DND-41 (cell line): ENCODE measurements at regions not wholly inside any gene's neighbourhood (a gene's known extent, or its start where the extent isn't known, plus 50 kb on each side); places are given as distances from the start of the nearest gene placed in this dataset.

Experiments used
- ATAC-seq: fragments of 200-7000 bp; cut with Tn5 transposase; 3 replicates; pipeline ENCODE4 v1.9.1; 2021; ENCODE audit warnings: low read depth; ENCODE audit not compliant: insufficient read depth
- DNase-seq: peaks from one replicate; pipeline ENCODE4 v3.0.0-alpha.2; 2020
- H2AFZ ChIP-seq: 2 replicates; pipeline ENCODE4 v1.6.0; 2012; ENCODE audit warnings: low read depth, low read length
- H3K27ac ChIP-seq: 2 replicates; pipeline ENCODE4 v1.5.1; 2012; ENCODE audit warnings: low read length, inconsistent platforms
- H3K27me3 ChIP-seq: fragments of 200-600 bp; sonication (generic); 2 replicates; pipeline ENCODE4 v1.6.0; 2012; ENCODE audit warnings: low read length, mild to moderate bottlenecking, inconsistent platforms; ENCODE audit not compliant: insufficient read depth, poor library complexity
- H3K36me3 ChIP-seq: 2 replicates; pipeline ENCODE4 v1.5.1; 2012; ENCODE audit warnings: low read length, inconsistent platforms; ENCODE audit not compliant: insufficient read depth
- H3K4me1 ChIP-seq: 2 replicates; pipeline ENCODE4 v1.5.1; 2012; ENCODE audit warnings: mild to moderate bottlenecking, low read length; ENCODE audit not compliant: insufficient read depth
- H3K4me2 ChIP-seq: 2 replicates; pipeline ENCODE4 v1.6.0; 2012; ENCODE audit warnings: mild to moderate bottlenecking, moderate library complexity, low read length, inconsistent platforms; ENCODE audit not compliant: insufficient read depth
- H3K4me3 ChIP-seq, 2 experiments: fragments of 200-600 bp in 1 of 2; shearing (Covaris generic) in 1 of 2; 2 replicates each; pipeline ENCODE4 v1.5.1; 2012 to 2016; ENCODE audit warnings: inconsistent platforms in 2 of 2, low read length in 2 of 2, mild to moderate bottlenecking in 2 of 2, low read depth in 1 of 2, moderate library complexity in 1 of 2
- H3K79me2 ChIP-seq: 2 replicates; pipeline ENCODE4 v1.6.0; 2012; ENCODE audit warnings: low read length, inconsistent platforms; ENCODE audit not compliant: insufficient read depth
- H3K9ac ChIP-seq: 2 replicates; pipeline ENCODE4 v1.6.0; 2012; ENCODE audit warnings: low read depth, mild to moderate bottlenecking, inconsistent platforms, low read length, moderate library complexity
- H3K9me3 ChIP-seq: 2 replicates; pipeline ENCODE4 v1.5.1; 2012; ENCODE audit warnings: low read length, moderate library complexity, mild to moderate bottlenecking, inconsistent platforms; ENCODE audit not compliant: insufficient read depth, severe bottlenecking
- H4K20me1 ChIP-seq: 2 replicates; pipeline ENCODE4 v1.6.0; 2012; ENCODE audit warnings: low read length; ENCODE audit not compliant: insufficient read depth
- CTCF ChIP-seq: IDR thresholded peaks from 2 replicates; pipeline ENCODE4 v1.5.1; 2012; ENCODE audit warnings: borderline replicate concordance, low read length, moderate library complexity, mild to moderate bottlenecking; ENCODE audit not compliant: poor library complexity, severe bottlenecking; ENCODE audit errors: extremely low read depth
- EZH2 ChIP-seq: IDR thresholded peaks from 3 replicates; pipeline ENCODE4 v1.6.1; 2012; ENCODE audit warnings: borderline replicate concordance, low read depth, mild to moderate bottlenecking, moderate library complexity, low read length, inconsistent platforms; ENCODE audit not compliant: severe bottlenecking

- DNase-seq (no peak), ATAC-seq (no peak)
- Histone ChIP-seq H3K36me3 (no peaks in the 10 kb centered on the region), H3K4me1 (no peaks in the 10 kb centered on the region), H3K27ac (no peak overlapping the region), H3K9me3 (no peaks in the 10 kb centered on the region), H3K27me3 (no peaks in the 10 kb centered on the region), H3K4me3 (no peak overlapping the region), H4K20me1 (no peaks in the 10 kb centered on the region), H2AFZ (no peak overlapping the region), H3K9ac (no peak overlapping the region), H3K4me2 (no peak overlapping the region), H3K79me2 (no peaks in the 10 kb centered on the region)
- TF ChIP-seq CTCF: no peak
- no peak for TF ChIP-seq EZH2
Measured at GRCh38 chr2:52423655-52424054, 1343.9 kb upstream of the CHAC2 start.

DNA sequence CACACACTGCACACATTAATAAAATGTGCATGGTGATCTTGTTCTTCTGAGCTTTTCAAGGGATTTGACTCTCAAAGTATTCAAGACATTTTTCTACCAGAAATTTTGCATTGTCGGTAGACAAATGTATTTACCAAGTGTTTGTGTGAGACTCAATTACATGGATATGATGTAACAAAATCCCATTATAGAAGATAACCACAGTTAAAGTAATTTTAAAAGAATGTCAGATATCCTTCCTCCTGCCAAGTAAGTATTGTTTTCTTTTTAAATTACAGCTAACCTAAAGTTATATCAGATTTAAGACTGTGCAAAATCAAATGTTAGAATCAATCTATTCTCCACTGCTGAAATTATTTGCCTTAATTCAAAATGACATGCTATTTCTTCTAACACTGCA, 1344.5 kb upstream of the CHAC2 start:
- Histone ChIP-seq H3K27me3 (no peaks in the 10 kb centered on the region), H3K27ac (no peak overlapping the region), H3K9ac (no peak overlapping the region), H3K4me3 (no peak overlapping the region), H3K4me2 (no peak overlapping the region), H3K4me1 (no peaks in the 10 kb centered on the region), H4K20me1 (no peaks in the 10 kb centered on the region), H3K79me2 (no peaks in the 10 kb centered on the region), H3K36me3 (no peaks in the 10 kb centered on the region), H2AFZ (no peak overlapping the region), H3K9me3 (no peaks in the 10 kb centered on the region)
- no peak for TF ChIP-seq CTCF
- no peak for TF ChIP-seq EZH2
- DNase-seq (no peak), ATAC-seq (no peak)

DNA sequence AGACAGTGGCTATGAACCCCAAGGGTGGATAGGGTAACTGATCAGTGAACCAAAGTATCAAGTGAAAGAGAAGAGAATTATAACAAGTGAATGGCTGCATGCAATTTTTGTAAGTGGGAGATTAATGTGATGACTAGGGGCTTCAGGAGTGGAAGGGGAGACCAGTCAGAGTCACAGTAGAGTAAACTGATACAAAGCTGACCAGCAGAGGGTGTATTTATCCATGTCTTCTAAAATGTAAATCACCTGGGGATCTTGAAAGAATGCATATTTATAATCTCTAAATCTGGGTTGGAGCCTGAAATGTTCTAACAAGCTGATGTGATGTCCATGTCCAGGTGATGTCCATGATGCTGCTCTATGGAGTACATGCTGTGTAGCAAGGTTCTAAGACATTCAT, 1351.3 kb upstream of the CHAC2 start:
- Histone ChIP-seq H3K27me3 (no peaks in the 10 kb centered on the region), H3K9me3 (no peaks in the 10 kb centered on the region), H3K4me3 (no peak overlapping the region), H3K79me2 (no peaks in the 10 kb centered on the region), H2AFZ (no peak overlapping the region), H3K4me1 (no peaks in the 10 kb centered on the region), H3K27ac (no peak overlapping the region), H4K20me1 (no peaks in the 10 kb centered on the region), H3K9ac (no peak overlapping the region), H3K4me2 (no peak overlapping the region), H3K36me3 (no peaks in the 10 kb centered on the region)
- TF ChIP-seq EZH2 (no peak), CTCF (no peak)
- no peak for DNase-seq
- ATAC-seq: no peak
